CD4-positive, alpha-beta T cell treated with Interleukin-4 for 1 hour (primary cell): ENCODE measurements at regions not wholly inside any gene's neighbourhood (a gene's known extent, or its start where the extent isn't known, plus 50 kb on each side); places are given as distances from the start of the nearest gene placed in this dataset.
"Not testable (repeated sequence)": the region's sequence is repeated elsewhere in the genome, so short reads cannot be mapped to it uniquely, and the experiment has no call there.

Experiments used
- DNase-seq, 2 donors: peaks; one replicate each; pipeline ENCODE4 v3.0.0-alpha.2; 2020 to 2022

- no peak for DNase-seq
Observed at GRCh38 chr4:159950707-159951106, 847.8 kb downstream of the RAPGEF2 start.

- DNase-seq: no peak
Observed at GRCh38 chr4:159966746-159967145, 863.9 kb downstream of the RAPGEF2 start.

GRCh38 chr4:159976871-159977482, 874.1 kb downstream of the RAPGEF2 start:
- not testable (repeated sequence) for DNase-seq

GRCh38 chr4:159977907-159978617, 875.2 kb downstream of the RAPGEF2 start:
- no peak for DNase-seq

- DNase-seq: no peak
Observed at GRCh38 chr4:159979351-159979750, 876.5 kb downstream of the RAPGEF2 start.

- no peak for DNase-seq
Observed at GRCh38 chr4:159979953-159980352, 877.1 kb downstream of the RAPGEF2 start.

- no peak for DNase-seq
Observed at GRCh38 chr4:159980826-159981468, 878.1 kb downstream of the RAPGEF2 start.

GRCh38 chr4:159981469-159981856, 878.6 kb downstream of the RAPGEF2 start:
- DNase-seq: no peak

- DNase-seq: no peak
Observed at GRCh38 chr4:159983082-159983481, 880.2 kb downstream of the RAPGEF2 start.

GRCh38 chr4:160009656-160010493, 907.0 kb downstream of the RAPGEF2 start:
- DNase-seq: no peak

GRCh38 chr4:160019936-160020335, 917.1 kb downstream of the RAPGEF2 start:
- DNase-seq: no peak

- no peak for DNase-seq
Observed at GRCh38 chr4:160020804-160021203, 917.9 kb downstream of the RAPGEF2 start.

GRCh38 chr4:160021870-160022269, 919.0 kb downstream of the RAPGEF2 start:
- DNase-seq: no peak

- no peak for DNase-seq
Observed at GRCh38 chr4:160026721-160027120, 923.8 kb downstream of the RAPGEF2 start.

- DNase-seq: no peak
Observed at GRCh38 chr4:160034501-160034900, 931.6 kb downstream of the RAPGEF2 start.

GRCh38 chr4:160038615-160039014, 935.7 kb downstream of the RAPGEF2 start:
- no peak for DNase-seq

- no peak for DNase-seq
Observed at GRCh38 chr4:160044693-160045092, 941.8 kb downstream of the RAPGEF2 start.

- DNase-seq: no peak
Observed at GRCh38 chr4:160082432-160083207, 979.7 kb downstream of the RAPGEF2 start.

- DNase-seq: no peak
Observed at GRCh38 chr4:160091631-160092030, 988.8 kb downstream of the RAPGEF2 start.

GRCh38 chr4:160100316-160100715, 997.4 kb downstream of the RAPGEF2 start:
- DNase-seq: no peak

- DNase-seq: no peak
Observed at GRCh38 chr4:160110891-160111290, 1008.0 kb downstream of the RAPGEF2 start.

- no peak for DNase-seq
Observed at GRCh38 chr4:160117686-160118085, 1014.8 kb downstream of the RAPGEF2 start.
